NAMALWA (cell line): ENCODE measurements at regions not wholly inside any gene's neighbourhood (a gene's known extent, or its start where the extent isn't known, plus 50 kb on each side); places are given as distances from the start of the nearest gene placed in this dataset.
A peak's percentile ranks its signal among the peaks of the same experiment; 100 is the strongest.

Experiments used
- DNase-seq: peaks from one replicate; pipeline ENCODE4 v3.0.0-alpha.2; 2015; ENCODE audit warnings: low spot score

- no peak for DNase-seq
These were observed 289.7 kb upstream of the DCBLD2 start for GRCh38 chr3:99191186-99191585.

- no peak for DNase-seq
These were observed 287.4 kb upstream of the DCBLD2 start for GRCh38 chr3:99188936-99189335.

- DNase-seq, result no peak
These were observed 284.5 kb upstream of the DCBLD2 start for GRCh38 chr3:99186016-99186415.

GRCh38 chr3:99176169-99176964 is 274.9 kb upstream of the DCBLD2 start:
- DNase-seq, result no peak

GRCh38 chr3:99175276-99175812 is 273.8 kb upstream of the DCBLD2 start:
- no peak for DNase-seq

GRCh38 chr3:99172736-99173657 is 271.5 kb upstream of the DCBLD2 start:
- peak; percentile 68 for DNase-seq

- no peak for DNase-seq
These were observed 270.3 kb upstream of the DCBLD2 start for GRCh38 chr3:99171800-99172199.

- DNase-seq, result no peak
These were observed 269.5 kb upstream of the DCBLD2 start for GRCh38 chr3:99170867-99171517.

GRCh38 chr3:99167071-99167470 is 265.6 kb upstream of the DCBLD2 start:
- DNase-seq, result no peak

- DNase-seq, result no peak
These were observed 261.8 kb upstream of the DCBLD2 start for GRCh38 chr3:99163314-99163713.

GRCh38 chr3:99159220-99159762 is 257.8 kb upstream of the DCBLD2 start:
- no peak for DNase-seq

- no peak for DNase-seq
These were observed 243.5 kb upstream of the DCBLD2 start for GRCh38 chr3:99145031-99145430.

- DNase-seq, result no peak
These were observed 242.0 kb upstream of the DCBLD2 start for GRCh38 chr3:99143493-99143892.

- no peak for DNase-seq
These were observed 233.5 kb upstream of the DCBLD2 start for GRCh38 chr3:99134986-99135385.

GRCh38 chr3:99131876-99132275 is 230.4 kb upstream of the DCBLD2 start:
- no peak for DNase-seq

GRCh38 chr3:99128725-99129505 is 227.4 kb upstream of the DCBLD2 start:
- DNase-seq, result no peak

- DNase-seq, result no peak
These were observed 226.7 kb upstream of the DCBLD2 start for GRCh38 chr3:99128235-99128634.

GRCh38 chr3:99126316-99126715 is 224.8 kb upstream of the DCBLD2 start:
- DNase-seq, result no peak

- DNase-seq, result no peak
These were observed 217.9 kb upstream of the DCBLD2 start for GRCh38 chr3:99119385-99119784.

GRCh38 chr3:99118381-99118780 is 216.9 kb upstream of the DCBLD2 start:
- DNase-seq, result no peak
